ENCODE measurements at regions not wholly inside any gene's neighbourhood (a gene's known extent, or its start where the extent isn't known, plus 50 kb on each side); places are given as distances from the start of the nearest gene placed in this dataset.
"Not testable (repeated sequence)": the region's sequence is repeated elsewhere in the genome, so short reads cannot be mapped to it uniquely, and the experiment has no call there.

GRCh38 chr2:185665251-185665814 lies 73.3 kb upstream of the FSIP2 start:
- H3K4me1 ChIP-seq, result no peaks in the 10 kb centered on the region
- H3K27me3 ChIP-seq, result no peaks in the 10 kb centered on the region
- no peak for ATAC-seq (ENCODE audit: low FRiP score in 2 of 2)
- TF ChIP-seq EP300 (IDR thresholded peaks at IDR 0.05) (no peak), POLR2AphosphoS5 (IDR thresholded peaks at IDR 0.05) (no peak), CTCF (IDR thresholded peaks at IDR 0.05) (no peak), POLR2A (IDR thresholded peaks at IDR 0.05) (no peak)
- no peak overlapping the region for H3K27ac ChIP-seq
- 75 to 84% methylated on average over 2 of the region's 2 CpGs for WGBS, 2 donors
- H3K36me3 ChIP-seq, result no peaks in the 10 kb centered on the region
- no peak overlapping the region for H3K4me3 ChIP-seq
- no peak for DNase-seq
- H3K9me3 ChIP-seq, result no peaks in the 10 kb centered on the region

GRCh38 chr2:185667452-185667851 lies 71.2 kb upstream of the FSIP2 start:
- Histone ChIP-seq H3K4me1 (no peaks in the 10 kb centered on the region), H3K27ac (no peak overlapping the region), H3K27me3 (no peaks in the 10 kb centered on the region), H3K4me3 (no peak overlapping the region), H3K9me3 (no peaks in the 10 kb centered on the region), H3K36me3 (no peaks in the 10 kb centered on the region)
- DNase-seq (no peak), ATAC-seq (ENCODE audit: low FRiP score in 2 of 2) (no peak)
- no peak for TF ChIP-seq POLR2A (IDR thresholded peaks at IDR 0.05)
- no peak for TF ChIP-seq POLR2AphosphoS5 (IDR thresholded peaks at IDR 0.05)
- TF ChIP-seq EP300 (IDR thresholded peaks at IDR 0.05), result no peak
- TF ChIP-seq CTCF (IDR thresholded peaks at IDR 0.05), result no peak
- 89 to 97% methylated on average over 2 of the region's 2 CpGs for WGBS, 2 donors

- Histone ChIP-seq H3K27me3 (no peaks in the 10 kb centered on the region), H3K9me3 (no peaks in the 10 kb centered on the region), H3K27ac (no peak overlapping the region), H3K36me3 (no peaks in the 10 kb centered on the region), H3K4me1 (no peaks in the 10 kb centered on the region), H3K4me3 (no peak overlapping the region)
- no peak for ATAC-seq (ENCODE audit: low FRiP score in 2 of 2)
- DNase-seq, result no peak
- TF ChIP-seq CTCF (IDR thresholded peaks at IDR 0.05) (no peak), POLR2AphosphoS5 (IDR thresholded peaks at IDR 0.05) (no peak), POLR2A (IDR thresholded peaks at IDR 0.05) (no peak), EP300 (IDR thresholded peaks at IDR 0.05) (no peak)
Observed at GRCh38 chr2:185668710-185669109, 69.9 kb upstream of the FSIP2 start.

- no peak for DNase-seq
- no peaks in the 10 kb centered on the region for H3K4me1 ChIP-seq
- no peaks in the 10 kb centered on the region for H3K36me3 ChIP-seq
- no peak for TF ChIP-seq POLR2AphosphoS5 (IDR thresholded peaks at IDR 0.05)
- no peak for TF ChIP-seq EP300 (IDR thresholded peaks at IDR 0.05)
- no peak for TF ChIP-seq POLR2A (IDR thresholded peaks at IDR 0.05)
- TF ChIP-seq CTCF (IDR thresholded peaks at IDR 0.05), result no peak
- ATAC-seq (ENCODE audit: low FRiP score in 2 of 2), result no peak
- no peak overlapping the region for H3K27ac ChIP-seq
- no peaks in the 10 kb centered on the region for H3K27me3 ChIP-seq
- WGBS, 2 donors, result 63 to 85% methylated on average over 1 of the region's 1 CpG
- H3K9me3 ChIP-seq, result no peaks in the 10 kb centered on the region
- no peak overlapping the region for H3K4me3 ChIP-seq
Observed at GRCh38 chr2:185674232-185674631, 64.4 kb upstream of the FSIP2 start.

GRCh38 chr2:185676316-185676715 lies 62.3 kb upstream of the FSIP2 start:
- H3K9me3 ChIP-seq, result no peaks in the 10 kb centered on the region
- no peaks in the 10 kb centered on the region for H3K4me1 ChIP-seq
- no peaks in the 10 kb centered on the region for H3K36me3 ChIP-seq
- WGBS, 2 donors, result 88 to 94% methylated on average over 2 of the region's 2 CpGs
- no peak overlapping the region for H3K4me3 ChIP-seq
- H3K27me3 ChIP-seq, result no peaks in the 10 kb centered on the region
- no peak for TF ChIP-seq CTCF (IDR thresholded peaks at IDR 0.05)
- no peak for TF ChIP-seq EP300 (IDR thresholded peaks at IDR 0.05)
- TF ChIP-seq POLR2AphosphoS5 (IDR thresholded peaks at IDR 0.05), result no peak
- TF ChIP-seq POLR2A (IDR thresholded peaks at IDR 0.05), result no peak
- DNase-seq, result no peak
- ATAC-seq (ENCODE audit: low FRiP score in 2 of 2), result no peak
- no peak overlapping the region for H3K27ac ChIP-seq

- not testable (repeated sequence) for ATAC-seq (ENCODE audit: low FRiP score in 2 of 2); H3K4me1 ChIP-seq; DNase-seq; H3K9me3 ChIP-seq; H3K36me3 ChIP-seq; H3K4me3 ChIP-seq; H3K27me3 ChIP-seq; H3K27ac ChIP-seq
- WGBS, 2 donors, result 87 to 96% methylated on average over 3 of the region's 3 CpGs
Observed at GRCh38 chr2:185687001-185687400, 51.6 kb upstream of the FSIP2 start.

All from upper lobe of left lung (tissue), 6 donors.